ENCODE measurements at regions not wholly inside any gene's neighbourhood (a gene's known extent, or its start where the extent isn't known, plus 50 kb on each side); places are given as distances from the start of the nearest gene placed in this dataset.

GRCh38 chr18:40983835-40984234, 971.2 kb upstream of the PIK3C3 start:
- Histone ChIP-seq H3K36me3 (ENCODE audit: insufficient read depth) (no peaks in the 10 kb centered on the region), H3K4me1 (ENCODE audit: insufficient read depth) (no peaks in the 10 kb centered on the region), H3K4me3 (ENCODE audit: low read depth, low read length) (no peak overlapping the region), H3K27ac (ENCODE audit: low read depth) (no peak overlapping the region)
- DNase-seq (ENCODE audit: extremely low spot score), result no peak
- 90% methylated on average over 1 of the region's 1 CpG for WGBS

- H3K4me3 ChIP-seq (ENCODE audit: low read depth, low read length), result no peak overlapping the region
- no peaks in the 10 kb centered on the region for H3K36me3 ChIP-seq (ENCODE audit: insufficient read depth)
- no peaks in the 10 kb centered on the region for H3K4me1 ChIP-seq (ENCODE audit: insufficient read depth)
- no peak for DNase-seq (ENCODE audit: extremely low spot score)
- WGBS, result 27% methylated on average over 2 of the region's 2 CpGs
- no peak overlapping the region for H3K27ac ChIP-seq (ENCODE audit: low read depth)
Observed at GRCh38 chr18:40980171-40980570, 974.9 kb upstream of the PIK3C3 start.

GRCh38 chr18:40976050-40976449, 979.0 kb upstream of the PIK3C3 start:
- Histone ChIP-seq H3K36me3 (ENCODE audit: insufficient read depth) (no peaks in the 10 kb centered on the region), H3K27ac (ENCODE audit: low read depth) (no peak overlapping the region), H3K4me3 (ENCODE audit: low read depth, low read length) (no peak overlapping the region), H3K4me1 (ENCODE audit: insufficient read depth) (no peaks in the 10 kb centered on the region)
- WGBS, result 96% methylated on average over 4 of the region's 4 CpGs
- DNase-seq (ENCODE audit: extremely low spot score), result no peak

GRCh38 chr18:40974448-40974847, 980.6 kb upstream of the PIK3C3 start:
- no peaks in the 10 kb centered on the region for H3K36me3 ChIP-seq (ENCODE audit: insufficient read depth)
- H3K4me1 ChIP-seq (ENCODE audit: insufficient read depth), result no peaks in the 10 kb centered on the region
- no peak for DNase-seq (ENCODE audit: extremely low spot score)
- H3K4me3 ChIP-seq (ENCODE audit: low read depth, low read length), result no peak overlapping the region
- H3K27ac ChIP-seq (ENCODE audit: low read depth), result no peak overlapping the region

- 90% methylated on average over 1 of the region's 1 CpG for WGBS
Observed at GRCh38 chr18:40962784-40963183, 992.2 kb upstream of the PIK3C3 start.

GRCh38 chr18:40957533-40958070, 997.4 kb upstream of the PIK3C3 start:
- 56% methylated on average over 2 of the region's 2 CpGs for WGBS
- Histone ChIP-seq H3K4me1 (ENCODE audit: insufficient read depth) (no peaks in the 10 kb centered on the region), H3K27ac (ENCODE audit: low read depth) (no peak overlapping the region), H3K4me3 (ENCODE audit: low read depth, low read length) (no peak overlapping the region), H3K36me3 (ENCODE audit: insufficient read depth) (no peaks in the 10 kb centered on the region)
- DNase-seq (ENCODE audit: extremely low spot score), result no peak

More at GRCh38 chr18:40962784-40963183, 992.2 kb upstream of the PIK3C3 start:
- no peak for DNase-seq (ENCODE audit: extremely low spot score)
- no peak overlapping the region for H3K4me3 ChIP-seq (ENCODE audit: low read depth, low read length)
- no peaks in the 10 kb centered on the region for H3K36me3 ChIP-seq (ENCODE audit: insufficient read depth)
- H3K27ac ChIP-seq (ENCODE audit: low read depth), result no peak overlapping the region
- H3K4me1 ChIP-seq (ENCODE audit: insufficient read depth), result no peaks in the 10 kb centered on the region

GRCh38 chr18:40956213-40956612, 998.8 kb upstream of the PIK3C3 start:
- no peaks in the 10 kb centered on the region for H3K36me3 ChIP-seq (ENCODE audit: insufficient read depth)
- 69% methylated on average over 1 of the region's 1 CpG for WGBS
- no peaks in the 10 kb centered on the region for H3K4me1 ChIP-seq (ENCODE audit: insufficient read depth)
- DNase-seq (ENCODE audit: extremely low spot score), result no peak
- no peak overlapping the region for H3K4me3 ChIP-seq (ENCODE audit: low read depth, low read length)
- no peak overlapping the region for H3K27ac ChIP-seq (ENCODE audit: low read depth)

GRCh38 chr18:40955351-40955750, 999.7 kb upstream of the PIK3C3 start:
- H3K36me3 ChIP-seq (ENCODE audit: insufficient read depth), result no peaks in the 10 kb centered on the region
- no peak for DNase-seq (ENCODE audit: extremely low spot score)
- no peak overlapping the region for H3K4me3 ChIP-seq (ENCODE audit: low read depth, low read length)
- no peaks in the 10 kb centered on the region for H3K4me1 ChIP-seq (ENCODE audit: insufficient read depth)
- WGBS, result 81% methylated on average over 2 of the region's 2 CpGs
- no peak overlapping the region for H3K27ac ChIP-seq (ENCODE audit: low read depth)

- H3K4me1 ChIP-seq (ENCODE audit: insufficient read depth), result no peaks in the 10 kb centered on the region
- no peak overlapping the region for H3K27ac ChIP-seq (ENCODE audit: low read depth)
- no peaks in the 10 kb centered on the region for H3K36me3 ChIP-seq (ENCODE audit: insufficient read depth)
- 87% methylated on average over 10 of the region's 10 CpGs for WGBS
- no peak overlapping the region for H3K4me3 ChIP-seq (ENCODE audit: low read depth, low read length)
- DNase-seq (ENCODE audit: extremely low spot score), result no peak
Observed at GRCh38 chr18:40949114-40949950, 1005.7 kb upstream of the PIK3C3 start.

GRCh38 chr18:40944576-40944975, 1010.5 kb upstream of the PIK3C3 start:
- 56% methylated on average over 2 of the region's 2 CpGs for WGBS

GRCh38 chr18:40939656-40940515, 1015.1 kb upstream of the PIK3C3 start:
- Histone ChIP-seq H3K27ac (ENCODE audit: low read depth) (no peak overlapping the region), H3K36me3 (ENCODE audit: insufficient read depth) (no peaks in the 10 kb centered on the region), H3K4me3 (ENCODE audit: low read depth, low read length) (no peak overlapping the region), H3K4me1 (ENCODE audit: insufficient read depth) (no peaks in the 10 kb centered on the region)
- 83% methylated on average over 31 of the region's 31 CpGs for WGBS
- no peak for DNase-seq (ENCODE audit: extremely low spot score)

More at GRCh38 chr18:40944576-40944975, 1010.5 kb upstream of the PIK3C3 start:
- H3K27ac ChIP-seq (ENCODE audit: low read depth), result no peak overlapping the region
- H3K4me3 ChIP-seq (ENCODE audit: low read depth, low read length), result no peak overlapping the region
- DNase-seq (ENCODE audit: extremely low spot score), result no peak
- no peaks in the 10 kb centered on the region for H3K4me1 ChIP-seq (ENCODE audit: insufficient read depth)
- H3K36me3 ChIP-seq (ENCODE audit: insufficient read depth), result no peaks in the 10 kb centered on the region

GRCh38 chr18:40938615-40939014, 1016.4 kb upstream of the PIK3C3 start:
- no peaks in the 10 kb centered on the region for H3K4me1 ChIP-seq (ENCODE audit: insufficient read depth)
- no peaks in the 10 kb centered on the region for H3K36me3 ChIP-seq (ENCODE audit: insufficient read depth)
- 70% methylated on average over 2 of the region's 2 CpGs for WGBS
- no peak overlapping the region for H3K4me3 ChIP-seq (ENCODE audit: low read depth, low read length)
- no peak overlapping the region for H3K27ac ChIP-seq (ENCODE audit: low read depth)
- no peak for DNase-seq (ENCODE audit: extremely low spot score)

GRCh38 chr18:40937386-40937785, 1017.6 kb upstream of the PIK3C3 start:
- no peak overlapping the region for H3K27ac ChIP-seq (ENCODE audit: low read depth)
- no peaks in the 10 kb centered on the region for H3K4me1 ChIP-seq (ENCODE audit: insufficient read depth)
- 89% methylated on average over 2 of the region's 2 CpGs for WGBS
- H3K4me3 ChIP-seq (ENCODE audit: low read depth, low read length), result no peak overlapping the region
- no peaks in the 10 kb centered on the region for H3K36me3 ChIP-seq (ENCODE audit: insufficient read depth)
- no peak for DNase-seq (ENCODE audit: extremely low spot score)

GRCh38 chr18:40935423-40935822, 1019.6 kb upstream of the PIK3C3 start:
- WGBS, result 51% methylated on average over 1 of the region's 1 CpG
- H3K4me3 ChIP-seq (ENCODE audit: low read depth, low read length), result no peak overlapping the region
- H3K27ac ChIP-seq (ENCODE audit: low read depth), result no peak overlapping the region
- no peaks in the 10 kb centered on the region for H3K4me1 ChIP-seq (ENCODE audit: insufficient read depth)
- no peak for DNase-seq (ENCODE audit: extremely low spot score)
- H3K36me3 ChIP-seq (ENCODE audit: insufficient read depth), result no peaks in the 10 kb centered on the region
